Activated CD8-positive, alpha-beta memory T cell treated with anti-CD3 and anti-CD28 coated beads for 36 hours (primary cell): ENCODE measurements at regions not wholly inside any gene's neighbourhood (a gene's known extent, or its start where the extent isn't known, plus 50 kb on each side); places are given as distances from the start of the nearest gene placed in this dataset.
"Not testable (repeated sequence)": the region's sequence is repeated elsewhere in the genome, so short reads cannot be mapped to it uniquely, and the experiment has no call there.

Source experiments
- CTCF ChIA-PET: fragments of 350-600 bp; sonication (Branson Sonifier 250); formaldehyde crosslinking; loops from one replicate; lab custom pipeline; 2021; ENCODE audit warnings: antibody characterized with exemption; lab: Charles Lee
- POLR2A ChIA-PET: fragments of 350-600 bp; sonication (Branson Sonifier 250); formaldehyde crosslinking; loops from one replicate; lab custom pipeline; 2021; ENCODE audit warnings: antibody characterized with exemption; lab: Charles Lee

DNA sequence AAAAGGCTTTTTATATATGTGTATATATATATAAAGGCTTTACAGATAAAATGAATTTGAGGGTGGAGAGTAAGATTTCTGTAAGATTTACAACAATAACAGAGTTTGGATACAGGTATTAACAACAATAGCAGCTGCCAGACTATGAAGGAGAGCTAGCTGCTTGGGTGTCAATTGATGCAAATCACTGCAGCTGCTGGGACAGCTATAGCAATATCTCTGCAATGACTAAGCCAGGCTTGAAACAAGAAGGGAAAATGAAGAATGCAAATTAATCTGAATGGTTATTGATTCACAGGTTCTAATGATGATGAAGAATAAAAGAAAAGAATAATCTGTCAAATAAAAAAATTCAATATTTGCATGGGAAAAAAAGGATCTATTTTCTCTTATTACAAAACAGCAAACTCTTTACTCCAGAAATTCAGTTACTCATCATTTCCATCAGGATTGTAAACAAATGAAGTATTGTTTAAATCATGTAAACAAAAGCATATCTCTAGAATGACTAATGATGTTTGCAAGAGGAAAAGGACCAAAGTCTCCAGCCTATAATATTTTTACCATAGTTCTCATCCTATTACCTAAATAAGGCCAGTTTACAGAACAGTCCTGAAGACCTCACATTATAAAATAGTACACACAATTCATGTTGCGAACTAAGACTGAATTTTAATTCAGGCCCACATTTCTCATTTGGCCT lies 219.0 kb downstream of the HTR1A start:
- ChIA-PET CTCF (no interaction called here), POLR2A (no interaction called here)

- POLR2A ChIA-PET, CTCF ChIA-PET: not testable (repeated sequence)
These were observed 229.4 kb downstream of the HTR1A start for GRCh38 chr5:63732880-63733279.

- ChIA-PET POLR2A (no interaction called here), CTCF (no interaction called here)
These were observed 234.7 kb downstream of the HTR1A start for GRCh38 chr5:63727583-63727982.

DNA sequence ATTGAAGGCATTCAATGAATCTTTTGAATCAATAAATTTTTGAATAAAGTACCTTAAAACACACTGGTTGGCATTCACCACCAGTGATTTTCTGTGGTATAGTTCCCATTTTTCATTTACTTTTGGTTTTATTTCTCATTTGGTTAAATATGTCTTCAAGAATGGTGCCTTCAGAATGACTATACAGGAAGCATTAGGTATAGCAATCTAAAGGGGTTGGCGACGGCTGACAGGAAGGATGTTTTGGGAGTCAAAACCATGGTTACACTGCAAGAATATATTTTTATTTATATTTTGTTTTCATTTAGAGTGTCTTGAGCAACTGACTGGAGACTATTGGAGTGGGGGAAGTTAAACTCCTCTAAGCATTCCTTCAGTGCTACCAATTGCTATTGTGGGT lies 235.7 kb downstream of the HTR1A start:
- ChIA-PET POLR2A (no interaction called here), CTCF (no interaction called here)

DNA sequence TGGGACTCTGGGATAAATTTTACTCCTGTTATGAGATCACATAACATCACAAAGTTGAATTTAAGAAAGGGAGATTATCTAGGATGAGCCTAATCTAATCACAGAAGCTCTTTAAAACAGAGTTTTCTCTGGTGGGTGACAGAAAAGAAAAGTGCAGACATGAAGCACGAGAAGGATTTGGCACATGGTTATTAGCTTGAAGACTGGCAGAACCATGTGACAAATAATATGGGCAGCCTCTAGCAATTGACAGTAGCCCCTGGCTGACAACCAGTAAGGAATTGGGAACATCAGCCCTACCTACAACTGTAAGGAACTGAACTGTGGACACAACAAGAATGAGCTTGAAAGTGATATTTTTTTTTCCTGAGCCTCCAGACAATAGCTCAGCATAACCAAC lies 243.1 kb downstream of the HTR1A start:
- CTCF ChIA-PET, result no interaction called here
- POLR2A ChIA-PET, result no interaction called here

- ChIA-PET CTCF (no interaction called here), POLR2A (no interaction called here)
These were observed 262.0 kb downstream of the HTR1A start for GRCh38 chr5:63700241-63700640.

- CTCF ChIA-PET, result no interaction called here
These were observed 264.4 kb downstream of the HTR1A start for GRCh38 chr5:63697811-63698210.

DNA sequence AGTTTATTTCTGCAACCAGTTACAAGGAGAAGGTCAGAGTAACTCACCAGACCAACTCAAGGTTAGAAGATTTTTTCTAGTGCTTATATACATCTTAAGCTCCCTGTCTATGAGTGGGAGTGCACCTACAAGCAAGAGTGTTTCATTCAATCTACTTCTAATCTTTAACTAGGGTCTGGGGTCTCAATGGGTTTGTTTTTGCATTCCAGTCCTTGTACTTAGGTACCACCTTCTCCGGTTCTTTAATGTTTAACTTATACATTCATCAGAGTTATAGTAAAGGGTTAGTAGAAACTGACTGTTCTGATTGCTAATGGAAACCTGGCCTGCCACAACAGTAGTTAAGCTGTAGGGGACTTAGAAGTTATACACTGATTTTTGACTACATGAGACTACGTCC lies 271.7 kb downstream of the HTR1A start:
- POLR2A ChIA-PET, result no interaction called here
- CTCF ChIA-PET, result no interaction called here

More at GRCh38 chr5:63697811-63698210, 264.4 kb downstream of the HTR1A start:
- POLR2A ChIA-PET, result no interaction called here

- ChIA-PET POLR2A (no interaction called here), CTCF (no interaction called here)
These were observed 274.3 kb downstream of the HTR1A start for GRCh38 chr5:63687854-63688516.

- ChIA-PET POLR2A (no interaction called here), CTCF (no interaction called here)
These were observed 275.3 kb downstream of the HTR1A start for GRCh38 chr5:63686938-63687337.

- CTCF ChIA-PET, result no interaction called here
- POLR2A ChIA-PET, result no interaction called here
These were observed 276.1 kb downstream of the HTR1A start for GRCh38 chr5:63686181-63686580.

DNA sequence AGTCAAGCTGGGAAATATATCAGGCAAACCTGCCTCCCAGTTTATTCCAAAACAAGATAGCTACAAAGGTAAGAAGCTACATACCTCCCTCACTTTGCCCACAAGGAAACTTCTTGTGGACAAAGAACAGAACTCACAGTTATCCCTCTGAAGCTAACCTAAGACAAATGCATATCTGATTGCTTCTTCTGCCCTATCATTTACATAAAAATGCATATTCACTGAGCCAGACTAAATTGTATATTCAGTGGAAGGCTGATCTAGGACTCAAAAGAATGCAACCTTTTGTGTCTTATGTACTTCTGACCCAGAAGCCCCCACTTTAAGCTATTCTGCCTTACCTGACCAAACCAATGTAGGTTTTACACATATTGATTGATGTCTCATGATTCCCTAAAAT lies 276.8 kb downstream of the HTR1A start:
- ChIA-PET POLR2A (no interaction called here), CTCF (no interaction called here)

DNA sequence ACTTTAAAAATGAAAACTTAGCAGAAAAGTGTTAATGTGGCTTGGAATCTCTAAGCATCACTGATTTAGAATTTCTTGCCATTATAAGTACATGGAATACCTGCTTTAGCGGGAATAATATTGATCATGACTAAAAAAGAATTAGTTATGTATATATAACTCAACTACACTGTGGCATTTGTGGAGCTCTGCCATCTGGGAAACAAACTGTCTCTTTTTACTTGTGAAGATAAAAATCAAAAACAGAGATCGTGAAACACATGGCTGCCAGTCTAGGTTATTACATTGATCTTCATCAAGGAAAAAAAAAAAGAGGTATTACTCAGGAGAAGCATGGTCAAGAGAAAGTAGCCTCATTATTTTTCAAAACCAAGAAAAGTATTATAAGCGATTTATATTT lies 287.4 kb downstream of the HTR1A start:
- POLR2A ChIA-PET, result no interaction called here
- CTCF ChIA-PET, result no interaction called here

DNA sequence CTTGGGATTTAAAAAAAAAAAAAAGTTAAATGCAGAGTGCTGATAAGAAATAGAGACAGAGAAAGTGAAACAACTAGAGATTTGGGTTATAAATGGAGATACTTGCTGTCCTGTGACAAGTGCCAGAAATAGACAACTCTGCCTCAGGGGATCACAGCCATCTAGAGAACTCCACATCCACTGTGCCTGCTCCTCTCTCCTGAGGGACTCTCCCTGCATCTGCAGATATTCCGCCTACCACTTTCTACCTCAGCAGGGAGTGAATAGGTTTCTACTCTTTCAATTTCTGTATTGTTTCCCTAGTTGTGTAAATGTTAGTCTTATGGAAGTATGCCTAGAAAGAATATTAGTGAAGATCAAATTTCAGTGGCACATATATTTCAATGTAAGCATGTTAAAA lies 307.2 kb downstream of the HTR1A start:
- ChIA-PET POLR2A (no interaction called here), CTCF (no interaction called here)

DNA sequence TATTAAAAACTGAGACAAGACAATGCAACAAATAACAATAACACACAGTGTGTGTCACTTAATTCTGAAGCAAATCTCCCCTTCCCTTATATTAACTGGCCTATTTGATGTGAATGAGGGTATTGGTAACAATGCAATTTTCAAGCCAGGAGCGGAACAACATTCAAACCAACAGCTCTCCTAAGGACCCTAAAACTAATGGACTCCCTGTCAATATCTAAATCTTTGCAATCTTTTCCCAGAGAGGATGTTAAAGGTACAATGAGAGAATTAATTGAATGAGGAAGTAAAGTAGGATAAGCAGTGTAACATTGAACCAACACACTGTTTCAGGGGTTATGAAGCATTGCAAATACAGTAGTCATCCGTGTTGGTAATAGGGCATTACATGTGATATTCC lies 311.7 kb downstream of the HTR1A start:
- ChIA-PET POLR2A (no interaction called here), CTCF (no interaction called here)

DNA sequence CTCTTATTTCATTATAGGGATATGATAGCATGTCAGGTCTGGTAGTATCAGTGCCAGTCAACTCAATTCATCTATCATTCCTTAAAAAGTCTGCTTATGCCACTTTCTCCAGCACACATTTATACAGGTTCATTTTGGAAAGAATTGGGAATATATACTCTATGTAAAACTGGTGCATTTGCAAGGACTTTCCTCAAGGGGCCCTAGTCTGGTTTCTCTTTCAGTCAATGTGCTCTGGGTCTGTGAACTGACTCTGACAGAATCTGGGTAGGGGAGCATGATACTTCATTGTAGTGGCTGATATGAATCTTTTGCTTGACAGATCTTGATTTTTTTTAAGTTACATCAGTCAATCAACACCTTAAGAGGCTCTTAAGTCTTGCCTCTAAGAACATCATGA lies 313.9 kb downstream of the HTR1A start:
- ChIA-PET POLR2A (no interaction called here), CTCF (no interaction called here)

DNA sequence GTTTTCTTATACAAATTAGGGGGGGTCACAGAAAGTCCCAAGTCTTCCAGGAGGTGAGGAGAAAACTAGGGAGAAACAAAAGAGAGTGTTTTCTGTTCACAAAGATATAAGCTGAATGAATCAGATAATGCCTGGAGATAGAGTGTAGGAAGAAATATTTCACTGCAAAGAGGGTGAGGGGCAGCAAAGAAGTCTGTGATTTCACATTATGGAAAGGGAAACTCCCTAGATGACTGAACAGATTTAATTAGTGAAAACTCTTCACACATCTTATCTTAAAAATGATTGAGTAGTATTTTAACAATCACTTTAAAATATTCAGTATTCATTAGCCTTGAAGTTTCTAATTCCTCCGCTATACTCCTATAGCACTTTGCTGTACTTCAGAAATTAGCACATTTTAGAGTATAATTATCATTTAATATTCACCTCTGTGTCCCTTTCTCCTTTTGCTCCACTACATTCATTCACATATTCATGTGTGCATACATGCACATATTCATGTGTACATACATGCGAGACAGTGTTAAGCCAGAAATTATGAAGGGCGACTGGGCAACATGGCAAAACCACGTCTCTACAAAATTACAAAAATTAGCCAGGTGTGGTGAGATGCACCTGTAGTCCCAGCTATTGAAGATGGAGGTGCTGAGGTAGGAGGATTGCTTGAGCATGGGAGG lies 332.2 kb downstream of the HTR1A start:
- POLR2A ChIA-PET, result no interaction called here

DNA sequence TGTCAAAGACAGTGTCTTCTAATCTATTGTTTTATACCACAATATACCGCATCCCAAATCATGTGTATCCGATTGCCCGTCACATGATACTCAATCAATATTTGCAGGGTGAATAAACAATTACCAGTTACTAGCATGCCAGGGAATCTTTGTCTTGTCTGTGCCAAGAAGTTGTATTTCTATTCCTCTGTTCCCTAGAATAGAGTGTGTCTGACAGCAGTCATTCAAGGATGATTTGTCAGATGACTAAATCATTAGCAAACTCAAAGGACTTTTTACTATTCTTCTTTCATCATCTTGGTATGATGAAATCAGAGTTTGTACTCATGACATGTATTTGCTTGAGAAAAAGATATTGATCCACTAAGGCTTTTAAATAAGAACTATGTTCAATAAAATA lies 348.8 kb downstream of the HTR1A start:
- CTCF ChIA-PET, result no interaction called here
- POLR2A ChIA-PET, result no interaction called here

More for the DNA sequence above, 332.2 kb downstream of the HTR1A start:
- CTCF ChIA-PET, result no interaction called here

DNA sequence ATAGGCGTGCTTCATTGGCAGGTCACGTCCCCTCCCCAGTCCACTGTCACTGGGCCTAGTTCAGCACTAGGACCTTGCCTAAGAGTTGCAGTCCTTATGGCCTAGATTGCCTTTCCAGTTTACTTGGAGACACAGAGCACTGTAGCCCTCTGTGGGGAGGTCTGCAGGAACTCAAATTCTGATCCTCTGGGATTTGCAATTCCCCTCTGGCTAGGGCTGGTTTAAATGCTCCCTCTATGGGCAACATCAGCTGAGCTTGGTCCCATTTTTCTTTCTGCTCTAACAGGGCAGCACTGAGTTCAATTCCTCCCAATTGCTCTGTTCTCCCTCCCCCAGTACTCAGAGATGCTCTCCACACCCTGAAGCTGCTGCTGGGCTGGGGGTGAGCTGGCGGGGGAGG lies 358.2 kb downstream of the HTR1A start:
- CTCF ChIA-PET, result interaction anchor here (0.6 kb wide), 1 partner anchor 13 kb away, joined by 4 read pairs; no protein-coding TSS in a partner anchor
- POLR2A ChIA-PET, result no interaction called here

- POLR2A ChIA-PET, result no interaction called here
- CTCF ChIA-PET, result no interaction called here
These were observed 359.3 kb downstream of the HTR1A start for GRCh38 chr5:63602971-63603370.

GRCh38 chr5:63596254-63596653 lies 366.0 kb downstream of the HTR1A start:
- POLR2A ChIA-PET, result no interaction called here
- CTCF ChIA-PET, result no interaction called here
